ENCODE measurements at regions not wholly inside any gene's neighbourhood (a gene's known extent, or its start where the extent isn't known, plus 50 kb on each side); places are given as distances from the start of the nearest gene placed in this dataset.

DNA sequence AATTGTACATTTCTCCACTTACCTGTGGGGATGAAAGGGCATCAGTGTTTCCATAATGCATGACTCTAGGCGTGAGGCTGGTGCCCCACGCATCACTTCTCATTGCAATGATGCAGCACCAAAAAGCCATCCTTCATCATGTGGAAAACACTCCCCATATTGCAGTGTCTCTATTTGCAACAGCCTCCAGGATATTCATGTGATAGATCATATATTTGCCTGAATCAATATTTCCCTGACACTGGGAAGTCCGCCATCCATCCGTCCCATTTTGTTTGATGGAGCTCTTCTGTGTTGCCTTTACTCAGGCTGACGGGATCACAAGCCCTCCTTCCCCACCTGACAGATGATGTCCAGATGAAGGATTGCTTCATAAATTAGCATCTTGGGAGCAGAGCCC, 74.5 kb upstream of the CAMK1G start:
- TF ChIP-seq POLR2A (IDR thresholded peaks at IDR 0.05; ENCODE audit: low read depth) (no peak), CTCF (IDR thresholded peaks at IDR 0.05) (no peak)
